Vagina (tissue), 2 donors: ENCODE measurements at regions not wholly inside any gene's neighbourhood (a gene's known extent, or its start where the extent isn't known, plus 50 kb on each side); places are given as distances from the start of the nearest gene placed in this dataset.

ENCODE experiments used
- POLR2A ChIP-seq, 2 donors: fragments of 450-650 bp; IDR thresholded peaks; one replicate each; pipeline ENCODE4 v1.6.1; 2017; ENCODE audit warnings: antibody characterized with exemption in 2 of 2, mild to moderate bottlenecking in 2 of 2, moderate library complexity in 2 of 2
- POLR2AphosphoS5 ChIP-seq, 2 donors: sonication (generic); formaldehyde crosslinking; IDR thresholded peaks; one replicate each; pipeline ENCODE4 v1.9.0; 2017; ENCODE audit warnings: antibody characterized with exemption in 2 of 2, mild to moderate bottlenecking in 2 of 2, low read depth in 1 of 2; ENCODE audit not compliant: insufficient read depth in 1 of 2

DNA sequence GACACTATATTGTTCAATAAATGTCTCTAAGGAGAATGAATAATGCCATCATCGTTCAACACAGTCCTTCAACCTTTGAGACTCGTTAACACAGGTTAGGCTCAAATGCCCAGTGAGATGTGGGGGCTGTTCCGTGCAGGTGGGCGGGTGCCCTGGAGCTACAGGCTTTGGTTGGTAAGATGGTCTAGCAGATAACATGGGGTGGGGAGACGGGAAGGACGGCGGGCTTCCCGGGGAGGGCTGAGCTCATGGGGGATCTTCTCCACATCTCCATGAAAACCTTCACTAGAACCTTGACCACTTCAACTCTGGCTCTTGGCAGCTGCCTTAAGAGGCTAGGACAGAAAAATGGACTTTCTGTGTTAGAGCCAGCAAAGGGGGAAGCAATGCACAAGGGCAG lies 134.1 kb upstream of the TCERG1L start:
- TF ChIP-seq POLR2AphosphoS5 (IDR thresholded peaks at IDR 0.05; ENCODE audit: insufficient read depth in 1 of 2, low read depth in 1 of 2) (no peak), POLR2A (IDR thresholded peaks at IDR 0.05) (no peak)
